Left ventricle myocardium inferior (tissue), 1 donor: ENCODE measurements at regions not wholly inside any gene's neighbourhood (a gene's known extent, or its start where the extent isn't known, plus 50 kb on each side); places are given as distances from the start of the nearest gene placed in this dataset.

Experiments used
- DNase-seq: peaks from one replicate; pipeline ENCODE4 v3.0.0-alpha.2; 2020
- H3K27ac ChIP-seq: fragments of 200-600 bp; replicated peaks from 2 replicates; pipeline ENCODE4 v1.8.0; 2021
- H3K27me3 ChIP-seq: fragments of 200-600 bp; 2 replicates; pipeline ENCODE4 v1.8.0; 2021; ENCODE audit warnings: low read depth
- H3K36me3 ChIP-seq: fragments of 200-600 bp; 2 replicates; pipeline ENCODE4 v1.8.0; 2021
- H3K4me1 ChIP-seq: fragments of 200-600 bp; 2 replicates; pipeline ENCODE4 v1.8.0; 2021
- H3K4me3 ChIP-seq: fragments of 200-600 bp; 2 replicates; pipeline ENCODE4 v1.8.0; 2021; ENCODE audit warnings: mild to moderate bottlenecking, moderate library complexity
- H3K9me3 ChIP-seq: fragments of 200-600 bp; replicated peaks from 2 replicates; pipeline ENCODE4 v1.8.0; 2021
- intact Hi-C: fragments of 100-400 bp; cut with micrococcal nuclease; formaldehyde crosslinking; loops from one replicate; pipeline ENCODE4 v1.11.0; 2022
- TF ChIP-seq, protein P1 (sequence below): fragments of 200-600 bp; IDR thresholded peaks from 2 replicates; pipeline ENCODE4 v1.8.0; 2021; ENCODE audit warnings: antibody characterized with exemption, mild to moderate bottlenecking, borderline replicate concordance
- donor health status: DM: no; HTN: yes; CAD: no; lungs with severe emphysema.

DNA sequence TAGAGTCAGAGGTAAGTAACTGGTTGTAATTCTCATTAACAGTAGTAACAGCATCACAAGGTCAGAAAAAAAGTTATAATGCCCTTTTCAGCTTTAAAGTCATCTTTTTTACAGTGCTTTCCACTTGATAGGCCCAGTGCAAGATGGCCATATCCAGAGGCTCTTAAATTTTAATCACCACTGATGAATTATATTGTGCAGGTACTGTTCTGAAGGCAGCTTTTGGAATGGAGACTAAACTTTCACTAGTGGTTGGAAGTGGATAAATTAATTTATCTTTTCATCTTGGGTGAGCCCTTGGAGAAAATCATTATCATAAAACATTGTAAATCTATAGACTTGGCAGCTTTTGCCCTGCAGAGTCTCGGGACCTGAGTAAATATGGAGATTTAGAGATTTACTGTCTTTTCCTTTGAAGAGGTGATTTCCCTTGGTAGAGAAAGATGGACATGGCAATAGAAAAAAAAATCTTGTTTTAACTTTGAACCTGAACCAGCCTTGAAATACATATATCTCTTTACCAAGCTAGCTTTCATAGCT lies 969.1 kb upstream of the NOVA1 start:
- no peak for DNase-seq
- no peaks in the 10 kb centered on the region for H3K27me3 ChIP-seq
- no peaks in the 10 kb centered on the region for H3K4me1 ChIP-seq
- TF ChIP-seq, protein P1, sequence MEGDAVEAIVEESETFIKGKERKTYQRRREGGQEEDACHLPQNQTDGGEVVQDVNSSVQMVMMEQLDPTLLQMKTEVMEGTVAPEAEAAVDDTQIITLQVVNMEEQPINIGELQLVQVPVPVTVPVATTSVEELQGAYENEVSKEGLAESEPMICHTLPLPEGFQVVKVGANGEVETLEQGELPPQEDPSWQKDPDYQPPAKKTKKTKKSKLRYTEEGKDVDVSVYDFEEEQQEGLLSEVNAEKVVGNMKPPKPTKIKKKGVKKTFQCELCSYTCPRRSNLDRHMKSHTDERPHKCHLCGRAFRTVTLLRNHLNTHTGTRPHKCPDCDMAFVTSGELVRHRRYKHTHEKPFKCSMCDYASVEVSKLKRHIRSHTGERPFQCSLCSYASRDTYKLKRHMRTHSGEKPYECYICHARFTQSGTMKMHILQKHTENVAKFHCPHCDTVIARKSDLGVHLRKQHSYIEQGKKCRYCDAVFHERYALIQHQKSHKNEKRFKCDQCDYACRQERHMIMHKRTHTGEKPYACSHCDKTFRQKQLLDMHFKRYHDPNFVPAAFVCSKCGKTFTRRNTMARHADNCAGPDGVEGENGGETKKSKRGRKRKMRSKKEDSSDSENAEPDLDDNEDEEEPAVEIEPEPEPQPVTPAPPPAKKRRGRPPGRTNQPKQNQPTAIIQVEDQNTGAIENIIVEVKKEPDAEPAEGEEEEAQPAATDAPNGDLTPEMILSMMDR = no peak
- intact Hi-C loops = no loop called here
- H3K4me3 ChIP-seq = no peak overlapping the region
- H3K27ac ChIP-seq = no peak overlapping the region
- peaks cover 5% of the 10 kb centered on the region for H3K9me3 ChIP-seq
- no peaks in the 10 kb centered on the region for H3K36me3 ChIP-seq

DNA sequence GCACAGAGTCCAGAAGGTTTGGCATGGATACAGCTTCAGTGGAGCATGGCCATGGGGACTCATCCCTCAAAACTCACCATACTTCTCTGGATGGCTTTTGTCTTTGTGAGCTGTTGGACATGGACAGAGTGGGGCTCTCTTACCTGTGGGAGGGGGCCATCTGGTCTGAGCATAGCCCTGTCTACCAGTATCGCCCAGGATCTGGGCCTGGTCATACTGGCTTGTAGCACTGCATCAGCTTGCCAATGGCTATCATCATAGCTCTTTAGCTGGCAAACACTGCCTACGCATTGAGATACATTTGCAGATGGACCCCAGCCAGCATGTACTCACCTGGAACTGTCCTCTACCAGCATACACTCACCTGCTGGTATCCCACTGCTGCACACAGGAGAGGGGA lies 975.2 kb upstream of the NOVA1 start:
- TF ChIP-seq, protein P1 = no peak
- Histone ChIP-seq H3K4me3 (no peak overlapping the region), H3K36me3 (no peaks in the 10 kb centered on the region), H3K4me1 (no peaks in the 10 kb centered on the region), H3K27me3 (no peaks in the 10 kb centered on the region), H3K27ac (no peak overlapping the region), H3K9me3 (peaks cover 36% of the 10 kb centered on the region)
- intact Hi-C loops = no loop called here
- DNase-seq = no peak

DNA sequence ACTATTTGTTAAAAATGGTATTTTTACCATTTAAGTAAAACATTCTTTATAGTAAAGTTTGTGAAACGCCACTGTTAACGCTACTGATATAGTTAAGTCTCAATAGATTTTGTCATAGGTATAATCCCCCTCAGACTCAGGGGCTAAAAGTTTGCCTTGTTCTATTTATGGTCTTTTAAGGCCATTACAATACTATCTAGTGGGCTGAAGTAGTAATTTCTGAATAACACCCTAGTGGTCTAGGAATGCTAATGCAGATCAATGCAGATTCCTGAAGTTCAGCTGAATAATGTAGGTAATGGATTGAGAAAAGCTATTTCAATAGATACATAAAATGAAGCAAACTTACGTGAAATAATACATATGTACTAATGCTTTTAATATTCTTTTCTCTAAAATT lies 989.3 kb upstream of the NOVA1 start:
- H3K27me3 ChIP-seq = no peaks in the 10 kb centered on the region
- no peaks in the 10 kb centered on the region for H3K36me3 ChIP-seq
- peaks cover 2% of the 10 kb centered on the region for H3K9me3 ChIP-seq
- TF ChIP-seq, protein P1 = no peak
- no peak overlapping the region for H3K4me3 ChIP-seq
- DNase-seq = no peak
- no peaks in the 10 kb centered on the region for H3K4me1 ChIP-seq
- intact Hi-C loops = no loop called here
- no peak overlapping the region for H3K27ac ChIP-seq

DNA sequence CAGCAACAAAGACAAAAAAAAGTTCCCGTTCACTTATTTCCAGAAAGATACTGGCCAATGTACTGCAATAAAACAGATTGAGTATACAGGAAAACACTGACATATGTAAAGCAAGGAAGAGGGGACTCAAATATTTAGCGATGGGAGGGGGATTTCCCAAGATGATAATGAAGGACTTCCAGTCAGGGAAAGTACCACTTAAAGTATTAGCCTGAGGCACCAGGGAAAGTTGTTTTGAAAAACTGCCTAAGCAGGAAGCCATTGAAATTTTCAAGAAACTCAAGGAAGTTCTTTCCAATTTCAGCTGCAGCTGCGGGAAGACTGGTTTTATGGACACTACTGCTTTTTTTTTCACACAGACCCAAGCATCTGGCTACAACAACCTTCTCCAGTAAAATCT lies 1007.4 kb upstream of the NOVA1 start:
- DNase-seq = no peak
- no peaks in the 10 kb centered on the region for H3K9me3 ChIP-seq
- H3K27me3 ChIP-seq = no peaks in the 10 kb centered on the region
- intact Hi-C loops = no loop called here
- no peaks in the 10 kb centered on the region for H3K36me3 ChIP-seq
- H3K4me1 ChIP-seq = no peaks in the 10 kb centered on the region
- no peak overlapping the region for H3K27ac ChIP-seq
- no peak overlapping the region for H3K4me3 ChIP-seq
- TF ChIP-seq, protein P1 = no peak

DNA sequence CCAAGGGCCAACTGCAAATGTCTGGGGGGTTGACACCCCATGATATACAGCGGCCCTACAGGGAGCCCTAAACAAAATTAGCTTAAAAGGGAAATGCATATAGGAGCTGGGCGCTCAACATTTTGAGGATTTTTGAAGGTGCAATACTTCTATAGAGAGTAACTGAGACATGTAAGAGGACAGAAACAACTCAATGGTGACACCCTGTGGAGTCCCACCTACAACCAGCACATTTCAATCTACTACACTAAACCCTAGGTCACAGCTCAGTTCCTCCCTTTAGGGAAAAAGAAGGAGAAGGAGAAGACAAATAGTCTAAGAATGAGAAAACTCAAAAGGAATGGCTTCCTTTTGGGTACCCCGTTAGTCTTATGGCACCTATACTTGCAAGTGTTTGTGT lies 1010.5 kb upstream of the NOVA1 start:
- Histone ChIP-seq H3K27me3 (no peaks in the 10 kb centered on the region), H3K27ac (no peak overlapping the region), H3K4me3 (no peak overlapping the region), H3K9me3 (peaks cover 9% of the 10 kb centered on the region), H3K36me3 (no peaks in the 10 kb centered on the region), H3K4me1 (no peaks in the 10 kb centered on the region)
- TF ChIP-seq, protein P1 = no peak
- intact Hi-C loops = no loop called here
- no peak for DNase-seq
